Glomerular visceral epithelial cell (primary cell): ENCODE measurements at regions not wholly inside any gene's neighbourhood (a gene's known extent, or its start where the extent isn't known, plus 50 kb on each side); places are given as distances from the start of the nearest gene placed in this dataset.
"Not testable (repeated sequence)": the region's sequence is repeated elsewhere in the genome, so short reads cannot be mapped to it uniquely, and the experiment has no call there.

Source experiments
- DNase-seq: peaks from one replicate; pipeline ENCODE4 v3.0.0-alpha.2; 2016; ENCODE audit errors: extremely low spot score

- DNase-seq: no peak
These were observed 379.0 kb upstream of the GOT2 start for GRCh38 chr16:59113004-59113670.

GRCh38 chr16:59111280-59111679 is 377.2 kb upstream of the GOT2 start:
- no peak for DNase-seq

- DNase-seq: no peak
These were observed 374.3 kb upstream of the GOT2 start for GRCh38 chr16:59108374-59108773.

- not testable (repeated sequence) for DNase-seq
These were observed 362.6 kb upstream of the GOT2 start for GRCh38 chr16:59096682-59097081.

GRCh38 chr16:59090541-59090940 is 356.4 kb upstream of the GOT2 start:
- no peak for DNase-seq

- no peak for DNase-seq
These were observed 354.3 kb upstream of the GOT2 start for GRCh38 chr16:59088431-59088830.

DNA sequence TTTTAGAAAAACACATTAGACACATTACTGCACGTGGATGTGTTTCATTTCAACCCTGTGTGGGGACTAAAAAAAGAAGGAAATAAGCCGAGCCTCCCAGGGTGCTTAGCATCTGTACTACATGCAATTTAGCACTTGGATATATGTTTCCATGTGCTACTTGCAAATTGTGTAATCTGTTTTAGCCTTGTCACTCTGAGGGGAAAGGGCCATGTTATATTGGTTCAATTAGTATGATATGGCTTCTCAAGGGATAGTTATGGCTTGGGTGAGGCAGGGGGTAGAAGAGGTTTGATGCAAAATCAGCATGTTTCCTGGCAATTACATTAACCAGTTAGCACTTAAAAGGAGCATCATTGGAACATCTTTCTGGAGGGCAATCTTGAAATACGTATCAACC is 353.5 kb upstream of the GOT2 start:
- no peak for DNase-seq

- DNase-seq: no peak
These were observed 333.1 kb upstream of the GOT2 start for GRCh38 chr16:59067205-59067604.

GRCh38 chr16:59060207-59060606 is 326.1 kb upstream of the GOT2 start:
- no peak for DNase-seq

GRCh38 chr16:59058250-59058649 is 324.1 kb upstream of the GOT2 start:
- no peak for DNase-seq

- DNase-seq: no peak
These were observed 319.8 kb upstream of the GOT2 start for GRCh38 chr16:59053911-59054310.

DNA sequence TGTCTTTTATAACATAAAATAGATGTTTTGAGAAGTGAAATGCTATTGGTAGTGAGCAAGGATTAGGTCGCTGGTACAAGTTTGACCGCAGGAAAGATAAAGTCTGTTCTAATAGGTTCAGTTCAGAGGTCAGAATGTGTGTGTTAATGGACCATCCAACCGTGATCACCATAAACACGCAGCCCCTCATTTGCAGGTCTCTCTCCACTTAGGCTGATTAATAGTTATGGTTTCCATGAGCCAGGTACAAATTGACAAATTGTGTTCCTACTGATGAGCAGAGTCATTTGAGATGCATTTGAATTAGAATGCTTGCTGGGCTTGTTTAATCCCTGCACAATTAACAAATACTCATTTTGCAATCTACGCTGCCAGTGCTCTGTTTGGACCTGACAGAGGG is 318.1 kb upstream of the GOT2 start:
- DNase-seq: no peak

GRCh38 chr16:59048876-59049275 is 314.8 kb upstream of the GOT2 start:
- no peak for DNase-seq

DNA sequence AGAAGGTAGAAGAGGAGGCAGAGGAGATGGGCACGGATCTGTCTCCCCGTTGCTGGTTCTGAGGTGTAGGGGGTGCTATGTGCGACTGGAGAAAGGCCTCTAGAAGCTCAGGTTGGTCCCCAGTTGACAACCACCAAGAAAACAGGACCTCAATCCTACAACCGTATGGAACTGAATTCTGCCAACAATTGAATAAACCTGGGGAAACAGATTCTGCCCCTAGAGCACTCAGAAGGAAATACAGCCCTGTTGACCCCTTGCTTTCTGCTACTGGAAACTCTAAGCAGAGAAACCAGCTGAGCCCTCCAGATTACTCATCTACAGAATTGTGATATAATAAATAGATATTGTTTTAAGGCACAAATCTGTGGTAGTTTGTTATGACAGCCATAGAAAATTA is 313.0 kb upstream of the GOT2 start:
- DNase-seq: no peak

- DNase-seq: no peak
These were observed 312.2 kb upstream of the GOT2 start for GRCh38 chr16:59046335-59046734.

DNA sequence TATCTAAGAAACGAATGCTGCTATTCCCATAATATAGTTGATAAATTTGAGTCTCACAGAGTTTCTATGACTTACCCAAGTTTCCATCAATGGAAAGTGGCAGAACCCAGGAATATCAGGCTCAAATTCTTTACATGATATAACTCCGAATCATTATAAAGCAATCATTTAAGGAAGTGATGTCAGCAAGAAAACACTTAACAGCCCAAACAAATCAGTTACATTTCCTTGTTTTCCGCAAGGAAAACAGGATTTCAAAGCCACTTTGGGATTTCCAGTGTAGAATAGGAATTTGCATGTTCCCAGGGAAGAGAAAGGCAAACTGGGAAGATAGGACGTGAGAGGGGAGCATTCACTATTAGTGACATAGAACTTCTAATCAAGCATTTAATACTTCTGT is 311.4 kb upstream of the GOT2 start:
- DNase-seq: no peak

DNA sequence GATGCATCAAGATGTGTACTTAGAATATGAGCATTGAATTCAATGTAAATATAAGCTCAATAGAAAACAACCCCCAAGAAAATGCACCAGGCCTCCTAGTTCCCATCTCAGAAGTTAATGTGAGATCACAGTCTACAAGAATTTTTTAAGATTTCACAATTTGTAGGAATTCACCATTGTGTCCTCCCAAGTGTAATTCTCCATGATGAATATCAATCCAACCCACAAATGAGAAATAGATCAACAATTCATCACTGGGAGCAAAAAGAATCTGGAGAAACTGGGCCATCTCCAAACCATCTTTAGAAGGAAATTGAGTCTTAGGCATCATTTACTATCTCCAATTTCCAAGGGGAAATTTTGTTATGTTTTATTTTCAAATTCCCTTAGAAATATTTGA is 310.5 kb upstream of the GOT2 start:
- no peak for DNase-seq

DNA sequence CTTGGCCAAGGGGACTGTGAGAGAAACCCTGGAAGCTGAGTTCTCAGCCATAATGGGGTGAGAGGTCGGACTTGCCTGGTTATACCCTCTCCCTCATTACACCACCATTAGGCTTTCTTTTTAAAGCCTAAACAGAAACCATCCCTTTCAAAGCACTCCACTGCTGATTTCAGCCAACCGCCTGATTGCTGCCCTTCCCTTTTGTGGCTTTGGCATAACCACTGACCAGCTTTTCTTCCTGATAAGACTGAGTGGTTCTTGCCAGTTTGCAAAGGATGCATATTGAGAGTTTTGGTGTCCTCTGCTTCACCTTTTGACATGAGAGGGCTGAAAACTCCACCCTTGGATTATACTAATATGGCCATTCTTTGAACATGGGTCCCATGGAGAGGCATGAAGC is 308.2 kb upstream of the GOT2 start:
- DNase-seq: no peak

DNA sequence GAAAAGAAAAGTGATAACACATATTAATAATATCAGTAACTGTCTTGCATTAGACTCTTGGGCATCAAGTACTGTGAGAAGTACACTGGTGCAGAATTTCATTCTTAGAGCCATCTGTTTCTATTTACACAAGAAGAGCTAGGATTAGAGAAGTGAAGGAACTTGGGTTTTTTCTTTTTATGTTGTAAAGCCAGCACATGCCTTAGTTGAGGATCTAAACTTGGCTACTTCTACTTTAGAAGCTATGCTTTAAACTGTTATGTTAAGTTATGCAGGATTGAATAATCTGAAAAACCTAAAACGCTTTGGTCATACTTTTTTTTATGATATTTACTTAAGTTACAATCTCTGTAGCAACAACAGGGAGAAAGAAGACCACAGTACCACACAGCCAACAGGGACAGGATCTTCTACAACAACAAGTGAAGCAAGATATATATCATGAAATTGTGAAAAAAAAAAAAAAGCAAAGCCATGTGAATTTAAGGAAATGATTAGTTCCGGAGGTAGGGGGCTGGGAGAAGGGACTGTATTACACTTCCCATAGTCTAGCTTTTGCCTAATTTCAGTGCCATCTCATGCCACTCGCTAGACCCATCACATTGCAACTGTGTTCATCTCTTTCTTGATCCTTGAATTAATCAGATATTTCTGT is 305.1 kb upstream of the GOT2 start:
- DNase-seq: no peak

DNA sequence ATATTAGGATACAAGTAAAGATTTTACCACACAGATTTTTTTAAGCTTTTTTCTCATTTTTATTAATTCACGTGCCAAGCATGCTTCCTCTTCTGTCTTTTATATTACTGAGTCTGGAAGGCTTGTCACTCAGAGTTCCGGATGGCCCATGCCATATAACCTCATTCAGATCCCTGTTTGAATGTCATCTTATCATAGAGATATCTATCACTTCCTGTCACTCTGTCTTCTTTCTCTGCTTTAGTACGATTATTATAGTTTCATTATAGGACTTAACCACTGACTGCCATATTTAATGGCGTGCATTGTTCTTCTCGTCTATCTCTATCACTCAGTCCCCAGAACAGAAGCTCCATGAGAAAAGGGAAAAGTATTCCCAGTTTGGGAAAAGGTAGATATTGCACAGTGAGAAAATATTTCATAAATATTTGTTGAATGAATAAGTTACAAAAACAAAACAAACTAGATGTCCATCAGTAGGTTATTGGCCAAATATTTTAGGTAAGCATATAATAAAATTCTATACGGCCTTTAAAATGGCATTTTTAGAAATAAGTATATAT is 296.9 kb upstream of the GOT2 start:
- DNase-seq: no peak

DNA sequence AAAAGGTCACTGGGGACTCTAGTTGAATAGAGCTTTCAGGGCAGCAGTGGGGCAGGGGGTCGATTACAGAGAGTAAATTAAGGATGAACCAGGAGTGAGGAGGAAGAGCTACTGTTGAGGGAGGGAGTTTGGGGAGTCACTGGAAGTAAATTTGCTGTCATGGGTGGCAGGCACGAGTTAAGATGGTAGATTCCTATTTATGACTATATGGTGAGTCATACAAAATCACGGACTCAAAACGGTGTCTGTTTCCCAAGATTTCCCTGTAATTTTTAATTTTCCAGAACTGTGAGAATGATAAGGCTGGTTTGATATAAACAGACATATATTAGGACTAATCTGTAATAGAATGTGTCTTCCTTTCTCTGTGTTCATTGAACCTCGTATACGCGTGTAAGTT is 287.6 kb upstream of the GOT2 start:
- no peak for DNase-seq

DNA sequence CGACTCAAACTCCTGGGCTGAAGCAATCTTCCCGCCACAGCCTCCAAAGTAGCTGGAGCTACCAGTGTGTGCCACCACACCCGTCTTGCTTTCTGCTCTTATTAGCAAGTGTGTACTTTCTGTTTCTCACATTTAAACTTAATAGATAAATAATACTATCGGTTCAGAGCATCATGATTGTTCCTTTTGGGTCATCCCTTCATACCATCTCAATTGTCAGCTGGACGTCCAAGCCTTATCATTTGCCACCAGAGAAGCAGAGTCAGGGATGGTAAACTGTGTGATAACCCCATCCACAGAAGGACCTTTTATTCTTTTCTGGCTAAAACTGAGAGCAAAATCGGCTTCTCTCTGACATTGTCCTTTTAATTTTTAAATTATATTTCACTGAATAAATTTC is 279.8 kb upstream of the GOT2 start:
- DNase-seq: no peak

DNA sequence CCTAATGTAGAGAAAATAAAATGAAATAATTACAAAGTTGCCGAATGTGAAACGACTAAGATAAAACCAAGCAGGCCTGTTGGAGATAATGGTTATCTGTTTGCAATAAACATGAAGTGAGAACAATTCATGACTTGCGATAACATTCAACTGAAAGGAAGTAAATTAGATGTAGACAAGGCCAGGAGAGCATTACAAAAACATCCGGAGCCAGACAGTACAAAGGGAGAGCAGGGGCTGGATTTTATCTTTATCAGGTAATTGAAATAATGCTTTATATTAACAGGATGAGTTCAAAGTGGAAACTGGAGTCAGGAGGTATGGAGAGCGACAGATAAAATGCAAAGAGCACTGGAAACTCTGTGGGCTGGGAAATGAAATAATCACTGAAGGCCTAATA is 265.6 kb upstream of the GOT2 start:
- DNase-seq: no peak

DNA sequence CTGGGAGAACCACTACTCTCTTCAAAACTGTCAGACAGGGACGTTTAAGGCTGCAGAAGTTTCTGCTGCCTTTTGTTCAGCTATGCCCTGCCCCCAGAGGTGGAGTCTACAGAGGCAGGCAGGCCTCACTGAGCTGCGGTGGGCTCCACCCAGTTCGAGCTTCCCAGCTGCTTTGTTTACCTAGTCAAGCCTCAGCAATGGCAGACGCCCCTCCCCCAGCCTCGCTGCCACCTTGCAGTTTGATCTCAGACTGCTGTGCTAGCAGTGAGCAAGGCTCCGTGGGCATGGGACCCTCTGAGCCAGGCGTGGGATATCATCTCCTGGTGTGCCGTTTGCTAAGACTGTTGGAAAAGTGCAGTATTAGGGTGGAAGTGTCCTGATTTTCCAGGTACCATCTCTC is 258.6 kb upstream of the GOT2 start:
- not testable (repeated sequence) for DNase-seq
